Suppressor macrophage (primary cell): ENCODE measurements at regions not wholly inside any gene's neighbourhood (a gene's known extent, or its start where the extent isn't known, plus 50 kb on each side); places are given as distances from the start of the nearest gene placed in this dataset.

ENCODE experiments used
- DNase-seq, 4 experiments: peaks; one replicate each; pipeline ENCODE4 v3.0.0-alpha.2; 2020 to 2022

DNA sequence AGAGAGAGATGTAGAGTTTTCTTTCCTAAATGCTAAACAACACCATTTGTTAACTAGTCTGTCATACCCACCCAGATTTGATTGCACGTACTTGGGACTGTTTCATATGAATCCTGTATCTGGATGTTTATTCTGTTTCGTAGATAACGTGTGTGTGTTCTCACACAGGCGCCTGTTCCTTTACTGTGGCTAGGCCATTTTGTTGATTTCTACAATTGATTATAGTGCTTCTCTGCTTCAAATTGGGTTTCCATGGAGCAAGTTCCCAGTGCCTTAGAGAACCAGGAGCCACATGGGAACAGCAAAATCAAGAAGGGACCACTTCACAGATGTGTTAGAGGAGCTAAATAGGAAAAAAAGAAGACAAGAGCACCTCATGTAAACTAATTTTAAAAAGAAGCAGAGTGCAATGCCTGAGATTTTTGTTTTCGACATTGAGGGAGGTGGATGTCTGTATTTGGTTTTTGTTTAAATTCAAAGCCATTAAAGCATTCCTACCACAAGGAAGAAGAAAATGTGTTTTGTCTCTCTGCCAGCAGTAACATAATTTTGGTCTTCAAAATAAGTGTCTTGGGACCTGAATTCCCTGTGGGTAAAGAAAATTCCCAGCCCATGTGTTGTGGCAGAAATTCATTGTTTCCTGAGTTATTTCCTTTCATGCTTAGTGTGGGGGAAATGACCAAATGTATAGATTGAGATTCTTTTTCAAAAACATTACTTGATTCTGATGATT is 424.0 kb upstream of the C2CD4B start:
- DNase-seq, result no peak

DNA sequence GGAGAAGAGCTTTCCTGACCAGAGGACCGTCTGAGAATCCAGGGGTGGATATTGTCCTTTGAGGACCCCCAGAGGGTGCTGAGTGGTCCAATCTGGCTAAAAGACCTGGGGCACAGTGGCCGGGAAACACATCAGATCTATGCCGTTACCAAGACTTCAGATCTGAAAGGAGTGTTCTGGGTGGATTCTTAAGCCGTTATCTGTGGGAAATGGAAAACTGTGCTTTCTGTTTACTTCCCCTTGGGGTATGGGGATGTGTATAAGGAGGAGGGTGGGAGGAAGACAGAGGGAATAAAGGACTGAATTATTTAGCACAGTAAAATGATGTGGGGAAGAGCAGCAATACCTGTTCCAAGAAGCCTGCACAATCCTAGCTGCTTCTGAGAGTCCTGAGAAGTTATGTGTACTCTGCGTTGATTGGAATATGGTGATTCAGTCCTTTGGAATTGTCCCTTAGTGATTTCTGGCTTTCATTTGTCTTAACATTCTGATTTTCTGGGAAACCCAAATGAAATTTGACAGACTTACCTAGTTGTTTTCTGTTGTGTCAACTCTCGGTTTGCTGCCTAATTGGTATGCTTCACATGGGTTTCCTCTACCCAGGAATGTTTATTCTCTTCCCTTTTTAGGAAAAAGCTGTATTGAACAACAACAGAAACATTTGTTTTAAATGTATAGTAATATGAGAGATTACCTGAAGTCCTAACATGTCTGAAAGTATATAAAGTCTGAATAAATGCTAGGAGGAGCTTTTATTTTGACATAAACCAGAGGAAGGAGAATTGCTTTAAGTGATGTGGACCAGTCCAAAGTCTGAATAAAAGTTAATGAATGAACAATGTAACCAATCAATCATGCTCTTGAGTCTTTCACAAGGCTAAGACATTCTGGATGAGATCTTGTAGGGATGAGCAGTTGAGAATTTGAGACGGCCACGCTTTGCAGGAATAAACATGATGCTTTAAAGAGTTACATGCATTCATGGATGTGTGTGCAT is 427.1 kb upstream of the C2CD4B start:
- no peak for DNase-seq

DNA sequence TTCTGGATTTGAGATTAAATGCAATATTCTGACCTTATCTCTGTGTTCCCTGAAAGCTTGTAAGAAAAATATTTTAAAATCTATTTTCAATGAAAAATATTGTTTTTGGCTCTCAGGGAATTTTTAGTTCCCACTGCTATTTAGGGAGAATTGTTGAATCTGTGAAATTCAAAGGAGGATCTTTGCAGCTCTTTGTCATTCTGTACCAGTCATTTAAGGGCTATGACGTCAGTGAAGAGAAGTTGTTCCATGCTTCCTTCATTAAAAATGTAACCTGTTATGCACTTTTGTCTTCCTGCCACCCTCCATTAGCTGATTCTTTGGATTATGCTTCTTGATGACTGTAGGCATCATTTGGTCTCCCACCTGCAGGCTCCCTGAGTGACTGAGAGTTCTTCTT is 427.8 kb upstream of the C2CD4B start:
- no peak for DNase-seq

DNA sequence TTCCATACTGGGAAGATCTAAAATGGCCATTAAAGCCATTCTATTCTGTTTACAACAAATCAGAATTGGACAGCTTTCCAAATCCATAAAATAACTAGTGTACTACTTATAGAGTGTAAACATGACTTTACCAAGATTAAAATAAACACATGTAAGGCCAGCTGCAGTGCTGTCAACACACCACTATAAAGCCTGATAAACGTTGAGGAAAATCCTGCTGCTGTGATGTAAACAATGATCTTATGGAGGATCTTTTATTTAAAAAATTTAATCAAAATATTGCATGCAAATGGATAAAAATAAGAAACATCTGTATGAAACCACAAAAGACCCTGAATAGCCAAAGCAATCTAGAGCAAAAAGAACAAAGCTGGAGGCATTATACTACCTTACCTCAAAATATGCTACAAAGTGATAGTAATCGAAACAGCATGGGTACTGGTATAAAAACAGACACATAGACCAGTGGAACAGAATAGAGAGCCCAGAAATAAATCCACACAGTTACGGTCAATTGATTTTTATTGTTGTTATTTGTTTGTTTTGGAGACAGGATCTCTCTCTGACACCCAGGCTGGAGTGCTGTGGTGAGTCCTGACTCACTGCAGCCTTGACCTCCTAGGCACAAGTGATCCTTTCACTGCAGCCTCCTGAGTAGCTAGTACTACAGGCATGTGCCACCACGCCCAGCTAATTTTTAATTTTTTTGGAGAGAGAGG is 428.8 kb upstream of the C2CD4B start:
- no peak for DNase-seq

DNA sequence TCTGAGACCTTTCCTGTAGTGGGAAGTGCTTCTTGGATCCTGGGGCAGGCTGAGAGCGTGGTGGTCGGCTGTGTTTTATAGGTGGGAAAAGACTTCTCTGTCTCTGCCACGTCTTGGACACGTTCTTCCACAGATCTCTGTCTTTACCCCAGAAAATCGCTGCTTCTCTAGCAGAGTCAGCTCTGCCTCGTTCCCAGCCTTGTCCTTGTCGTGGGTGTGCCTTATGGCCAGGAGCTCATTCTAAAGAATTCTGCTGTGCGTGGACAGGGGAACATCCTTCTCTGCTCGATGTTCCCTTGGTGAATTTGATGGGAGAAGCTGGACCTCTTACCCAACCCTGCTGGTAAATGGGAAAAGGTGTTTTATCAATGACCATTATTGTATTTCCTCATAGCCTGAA is 433.1 kb upstream of the C2CD4B start:
- no peak for DNase-seq

DNA sequence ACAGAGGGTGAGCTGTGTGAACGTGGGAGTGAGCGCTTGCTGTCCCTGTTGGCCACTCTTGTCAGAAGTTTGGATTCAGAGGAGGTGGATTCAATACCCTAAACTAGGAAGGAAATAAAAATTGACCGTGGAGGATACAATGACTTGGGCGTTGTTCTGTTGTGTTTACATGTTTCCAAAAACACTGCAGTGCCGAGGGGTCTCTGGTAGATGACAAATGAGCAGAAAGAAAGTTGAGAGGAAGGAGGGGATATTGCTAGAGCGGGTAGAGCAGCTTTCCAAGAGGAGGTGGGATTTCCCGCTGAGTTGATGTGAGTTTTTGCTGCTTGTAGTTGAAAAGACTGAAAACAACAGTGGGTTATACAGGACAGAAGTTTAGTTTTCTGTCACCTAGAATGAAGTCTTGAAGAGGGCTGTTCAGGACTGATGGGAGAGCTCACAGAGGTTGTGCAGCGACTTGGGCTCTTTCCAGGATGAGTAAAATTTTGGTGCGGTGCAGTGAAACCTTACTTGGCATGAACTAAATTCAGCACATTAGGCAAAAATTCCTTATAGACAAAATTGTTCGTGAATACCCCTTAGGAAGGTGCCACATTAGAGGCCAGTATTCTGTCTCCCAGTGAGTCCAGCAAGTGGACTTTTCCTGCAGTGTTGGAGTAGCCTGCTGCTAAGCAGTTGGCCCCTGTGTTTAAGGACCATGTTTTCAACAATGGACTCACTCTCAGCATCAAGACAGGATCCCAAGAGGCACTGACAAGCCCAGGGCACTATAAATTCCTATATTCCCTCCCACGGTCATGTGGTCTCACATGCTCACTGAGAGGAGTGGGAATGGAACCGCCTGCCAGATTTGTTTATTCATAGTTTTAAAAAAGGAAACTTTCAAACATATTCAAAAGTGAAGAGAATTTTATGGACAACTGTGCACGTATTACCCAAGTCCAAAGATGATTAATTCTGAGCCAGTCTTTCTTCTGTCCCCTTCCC is 435.0 kb upstream of the C2CD4B start:
- DNase-seq, result peak in 3 of 4 experiments; percentile 20 to 28 (median 27)

DNA sequence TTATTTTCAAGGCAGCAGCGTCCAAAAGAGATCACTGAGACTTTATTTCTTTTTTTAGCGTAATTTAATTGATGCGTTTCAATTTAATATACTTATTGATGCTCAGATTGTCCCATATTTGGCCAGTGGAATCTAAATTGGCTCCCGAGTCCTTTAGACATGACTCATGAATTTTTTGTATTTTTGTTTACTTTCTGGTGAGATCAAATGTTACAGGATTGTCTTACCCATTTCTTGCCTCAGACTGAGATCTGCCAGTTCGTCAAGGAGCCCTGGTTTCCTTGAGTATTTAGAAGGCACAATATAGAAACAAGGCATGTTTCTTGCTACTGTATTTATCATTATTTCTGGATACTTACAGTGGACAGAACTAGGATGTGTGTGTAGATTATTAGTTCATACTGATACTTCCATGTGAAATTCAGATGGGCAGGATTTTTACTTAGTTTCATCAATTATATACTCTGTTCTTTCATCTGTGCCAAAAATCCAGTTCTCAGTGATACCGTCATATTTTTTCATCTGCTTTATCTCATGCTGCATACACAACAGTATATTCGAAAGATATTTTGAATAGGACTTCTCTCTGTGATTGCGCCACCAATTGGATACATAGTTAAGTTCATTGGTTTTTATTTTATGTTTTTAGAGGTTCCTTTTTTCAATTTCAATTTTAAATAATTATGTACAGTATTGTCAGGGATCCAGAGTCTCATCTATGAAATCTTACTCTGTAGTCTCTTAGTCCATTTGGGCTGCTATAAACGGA is 436.9 kb upstream of the C2CD4B start:
- no peak for DNase-seq

DNA sequence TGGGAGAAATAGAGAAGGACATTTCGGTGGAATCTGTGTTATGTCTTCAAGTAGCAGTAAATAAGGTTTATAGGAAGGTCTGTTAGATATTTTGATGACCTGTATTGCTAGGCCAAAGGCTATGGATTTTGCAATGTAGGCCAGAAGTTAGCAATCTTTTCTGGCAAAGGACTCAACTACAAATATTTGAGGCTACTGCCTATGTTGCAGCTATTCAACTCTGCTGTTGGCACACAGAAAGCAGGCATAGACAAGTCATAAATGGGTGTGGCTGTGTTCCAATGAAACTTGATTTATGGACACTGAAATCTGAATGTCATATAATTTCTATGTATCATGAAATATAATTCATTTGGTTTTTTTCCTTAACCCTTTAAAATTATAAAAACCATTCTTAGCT is 438.7 kb upstream of the C2CD4B start:
- no peak for DNase-seq

DNA sequence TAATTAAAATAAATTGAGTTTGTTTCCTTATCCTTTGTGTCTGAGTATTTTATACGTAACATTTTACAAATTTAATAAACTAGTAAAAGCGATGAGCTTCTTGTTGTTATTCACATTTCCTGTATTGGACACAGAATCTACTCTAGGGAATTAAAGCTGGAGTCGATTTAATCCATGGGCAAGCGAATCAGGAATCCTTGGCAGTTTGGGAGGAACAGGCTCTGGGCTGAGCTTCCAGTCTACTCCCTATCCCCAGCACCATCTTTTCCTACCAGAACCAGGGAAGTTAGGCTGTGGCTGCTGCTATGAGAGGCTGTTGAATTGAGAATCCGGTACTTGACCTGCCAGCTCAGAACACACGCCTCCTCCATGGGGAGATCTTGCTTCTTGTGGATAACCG is 437.3 kb upstream of the TPM1 start:
- no peak for DNase-seq

DNA sequence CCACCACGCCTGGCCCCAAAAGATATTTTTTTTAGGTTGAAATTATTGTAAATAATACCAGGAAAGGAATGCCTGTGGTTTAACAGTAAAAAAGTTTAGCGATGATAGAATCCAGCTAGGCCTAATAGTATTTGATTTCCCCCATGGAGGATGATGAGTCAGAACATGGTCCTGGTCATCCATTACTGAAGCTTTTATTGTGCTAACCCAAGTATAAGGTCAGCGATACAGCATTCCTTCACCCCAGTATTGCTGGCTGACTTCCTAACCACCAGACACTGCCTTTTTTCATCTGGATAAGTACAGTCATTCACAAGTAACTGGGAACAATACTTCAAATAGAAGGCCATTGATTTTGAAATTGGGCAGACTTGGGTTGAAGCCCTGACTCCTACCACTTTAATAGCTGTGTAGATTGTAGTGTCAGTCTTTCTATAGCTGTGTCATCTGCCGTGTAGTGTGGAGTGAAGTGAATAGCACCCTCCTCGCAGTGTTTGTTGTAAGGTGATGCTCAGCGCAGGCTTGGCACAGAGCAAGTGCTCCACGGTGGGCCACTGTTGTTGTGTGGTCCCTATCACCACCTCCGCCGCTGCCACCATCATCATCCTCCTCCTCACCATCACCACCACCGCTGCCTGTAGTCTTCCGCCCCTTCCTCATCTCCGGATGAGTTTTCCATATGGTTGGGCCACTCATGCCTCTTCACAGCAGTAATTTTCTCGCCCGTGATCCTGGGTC is 436.0 kb upstream of the TPM1 start:
- no peak for DNase-seq

DNA sequence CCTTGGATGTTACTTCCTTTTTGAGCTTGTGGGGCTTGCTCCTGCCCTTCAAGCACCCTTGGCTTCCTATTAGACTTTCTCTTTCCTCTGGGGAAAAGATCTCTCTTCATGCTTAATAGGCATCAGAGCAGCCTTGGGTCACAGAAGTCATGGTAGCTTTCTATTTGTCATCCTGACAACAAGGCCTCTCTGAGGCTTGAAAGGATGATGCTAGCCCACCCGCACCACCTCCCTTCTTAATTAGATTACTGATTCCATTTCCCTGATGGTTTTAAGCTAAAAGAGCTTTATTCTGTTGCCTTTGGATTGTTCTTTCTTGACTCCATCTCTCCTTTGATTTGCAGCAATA is 435.5 kb upstream of the TPM1 start:
- no peak for DNase-seq

DNA sequence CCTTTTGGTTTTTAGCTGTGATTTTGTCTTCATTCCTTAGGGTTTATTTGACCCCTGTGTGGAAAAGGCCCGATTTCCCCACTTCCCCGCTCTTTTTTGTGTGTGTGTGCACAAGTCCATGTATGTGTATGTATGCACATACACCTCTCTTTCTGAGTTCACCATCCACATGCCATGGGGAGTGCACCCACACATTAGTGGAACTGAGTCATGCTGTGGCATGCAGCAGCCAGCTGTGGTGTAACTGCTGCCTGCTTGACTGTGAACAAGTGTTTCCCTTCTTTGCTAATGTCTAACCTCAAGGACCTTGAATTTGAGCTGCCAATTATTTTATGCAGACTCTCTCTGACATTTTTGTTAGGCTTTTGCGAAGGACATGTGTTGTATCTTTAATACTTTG is 434.9 kb upstream of the TPM1 start:
- peak; percentile 28 to 60 (median 48) for DNase-seq

DNA sequence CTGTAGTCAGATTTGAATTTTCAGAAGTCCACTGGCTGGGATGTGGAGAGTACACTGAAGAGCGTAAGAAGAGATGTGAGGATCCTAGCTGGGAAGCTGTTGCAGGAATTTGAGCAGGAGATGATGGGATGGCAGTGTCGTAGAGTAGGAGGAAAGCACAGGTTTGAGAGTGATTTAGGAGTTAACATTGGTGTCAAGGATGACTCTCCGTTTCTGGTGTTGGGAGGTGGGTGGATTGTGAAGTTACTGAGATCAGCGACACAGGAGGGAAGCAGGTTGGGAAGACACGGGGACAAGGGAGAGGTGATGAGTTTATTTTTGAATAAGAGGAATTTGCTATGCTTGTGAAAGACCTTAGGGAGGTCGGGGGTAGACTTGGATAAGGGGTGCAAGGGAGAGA is 434.2 kb upstream of the TPM1 start:
- DNase-seq, result no peak

DNA sequence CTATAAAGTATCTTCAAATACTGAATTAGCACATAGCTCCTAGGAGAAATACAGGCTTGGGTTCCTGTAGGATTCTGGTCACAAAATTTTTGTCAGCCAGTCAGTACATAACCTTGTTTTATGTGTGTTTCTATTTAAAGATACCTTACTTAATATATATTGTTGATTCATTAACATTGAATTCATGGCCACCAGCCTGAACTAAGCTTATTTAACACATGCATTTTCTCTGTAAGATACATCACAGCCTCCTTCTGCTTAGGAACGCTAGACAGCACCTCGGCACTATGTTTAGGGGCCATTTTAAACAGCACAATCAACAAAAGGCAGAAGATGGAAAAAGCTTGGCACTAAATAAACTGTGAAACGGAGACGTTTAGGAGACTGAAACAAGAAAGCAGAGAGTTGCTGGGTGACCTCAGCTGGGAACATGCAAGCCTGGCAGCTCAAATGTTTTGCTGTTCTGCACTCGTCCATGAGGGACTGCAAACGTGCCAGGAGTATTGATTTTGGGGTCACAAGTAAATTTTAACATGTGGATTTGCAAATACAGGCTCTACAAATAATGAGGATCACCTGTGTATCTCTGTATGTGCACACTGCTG is 432.2 kb upstream of the TPM1 start:
- DNase-seq, result no peak

DNA sequence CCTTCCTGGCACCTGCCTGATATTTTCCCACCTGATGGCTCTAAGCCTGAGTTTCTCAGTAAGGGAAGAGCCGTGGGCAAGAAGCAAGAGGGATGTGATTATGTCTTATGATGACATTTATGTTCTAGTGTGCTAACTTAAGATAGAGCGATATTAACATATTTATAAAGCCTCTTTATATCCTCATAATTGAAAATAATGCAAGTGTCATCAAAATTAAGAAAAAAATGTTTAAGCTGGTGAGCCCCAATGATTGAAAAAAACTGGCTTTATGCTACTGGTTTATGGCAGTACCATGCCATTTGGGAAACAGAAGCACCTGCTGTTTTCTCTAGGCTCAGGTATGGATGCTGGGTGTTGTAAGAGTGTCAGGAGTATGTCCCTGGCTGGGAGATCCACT is 431.5 kb upstream of the TPM1 start:
- DNase-seq, result no peak

DNA sequence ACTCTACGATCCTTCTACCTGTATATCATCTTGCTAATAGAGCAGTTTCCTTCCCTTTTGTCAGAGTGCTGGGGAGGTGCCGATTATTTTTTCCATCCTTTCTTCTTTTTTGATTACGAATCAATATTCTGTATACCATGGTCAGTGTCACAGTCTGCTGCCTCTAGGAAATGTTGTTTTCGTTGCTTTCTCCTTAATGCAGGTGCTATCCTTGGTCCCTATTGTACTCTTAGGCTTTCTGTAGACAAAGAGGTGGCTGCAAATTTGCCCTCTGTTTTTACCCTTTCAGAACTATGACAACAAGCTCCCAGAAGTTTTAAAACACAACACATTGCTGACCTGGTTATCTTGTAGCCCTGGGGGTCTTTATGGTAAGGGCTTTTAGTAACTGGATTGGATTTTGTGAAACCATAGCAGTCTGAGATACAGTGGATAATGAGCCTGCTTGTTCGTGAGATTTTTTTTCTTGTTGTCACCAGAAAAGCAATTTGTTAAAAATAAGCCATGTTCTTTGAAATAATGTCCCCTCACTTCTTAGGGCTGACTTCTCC is 430.3 kb upstream of the TPM1 start:
- no peak for DNase-seq

DNA sequence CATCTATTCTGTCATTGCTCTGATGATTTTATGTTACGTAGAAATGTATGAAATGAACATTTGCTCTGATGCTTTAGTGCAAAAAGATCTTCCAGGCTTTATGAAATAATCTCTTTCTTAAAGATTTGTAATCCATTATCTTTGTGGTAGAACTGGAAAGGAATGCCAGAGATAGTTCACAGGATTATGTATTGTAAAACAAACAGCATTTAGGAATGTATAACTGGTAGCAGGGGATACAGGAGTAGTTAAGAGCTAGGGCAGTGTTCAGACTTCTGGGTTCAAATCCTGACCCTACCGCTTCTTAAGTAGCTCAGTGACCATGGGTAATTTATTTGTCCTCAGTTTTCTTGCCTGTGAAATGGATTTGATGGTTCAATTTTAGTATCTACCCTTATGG is 429.8 kb upstream of the TPM1 start:
- DNase-seq, result no peak

DNA sequence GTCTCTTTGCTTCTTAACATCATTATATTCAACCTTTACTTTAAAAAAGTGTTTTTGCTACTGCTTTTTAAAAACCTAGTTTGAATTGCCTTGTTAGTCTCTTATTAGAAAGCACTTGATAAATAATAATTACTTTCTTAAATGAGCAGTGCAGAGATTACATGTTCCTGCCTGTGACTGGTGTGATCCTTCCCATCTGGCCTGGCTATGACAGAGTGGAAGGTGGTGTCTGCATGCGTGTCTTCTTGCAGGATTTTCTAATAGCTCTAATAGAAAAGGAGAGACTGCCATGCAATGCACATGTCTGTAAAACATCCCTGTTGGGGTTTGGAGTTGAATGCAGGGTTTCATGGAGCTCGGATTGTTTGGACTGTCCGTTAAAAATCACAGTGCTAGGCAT is 425.8 kb upstream of the TPM1 start:
- DNase-seq, result no peak

DNA sequence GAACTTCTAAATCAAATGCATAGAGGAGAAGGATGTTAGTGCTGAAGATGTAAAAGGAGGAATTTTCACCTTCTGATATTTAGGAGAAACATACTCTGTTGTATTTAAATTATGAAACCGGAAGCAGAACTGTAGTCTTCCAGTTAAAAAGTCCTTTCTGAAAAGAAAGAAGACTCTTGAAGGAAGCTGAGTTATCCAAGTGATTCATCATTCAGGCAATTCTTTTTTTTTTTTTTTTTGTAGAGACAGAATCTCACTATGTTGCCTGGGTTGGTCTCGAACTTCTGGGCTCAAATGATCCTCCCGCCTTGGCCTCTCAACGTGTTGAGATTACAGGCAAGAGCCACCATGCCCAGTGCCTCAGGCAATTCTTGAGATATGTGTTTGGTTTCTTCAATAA is 424.8 kb upstream of the TPM1 start:
- no peak for DNase-seq

DNA sequence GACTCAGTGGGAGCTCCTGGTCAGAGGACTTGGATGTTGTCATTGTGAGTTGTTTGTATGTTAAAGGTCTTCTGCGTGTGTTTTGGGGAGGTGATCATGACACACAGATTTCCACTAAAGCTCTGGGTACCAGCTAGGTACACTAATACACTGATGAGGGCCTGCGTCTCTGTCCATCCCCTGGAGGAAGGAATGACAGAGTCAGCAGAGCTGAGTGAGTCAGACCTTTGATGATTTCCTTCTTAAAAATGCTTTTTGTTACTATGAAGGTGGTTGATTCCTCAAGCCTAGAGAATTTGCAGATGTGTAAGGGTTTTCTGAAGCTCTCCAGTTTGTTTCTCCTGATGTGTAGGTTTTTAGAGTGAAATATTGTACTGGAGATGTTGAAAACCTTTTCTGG is 424.1 kb upstream of the TPM1 start:
- peak in 1 of 4 experiments; percentile 4 for DNase-seq
